COLO829 (cell line): ENCODE measurements at regions not wholly inside any gene's neighbourhood (a gene's known extent, or its start where the extent isn't known, plus 50 kb on each side); places are given as distances from the start of the nearest gene placed in this dataset.
A peak's percentile ranks its signal among the peaks of the same experiment; 100 is the strongest.

ENCODE experiments used
- DNase-seq: peaks from one replicate; pipeline ENCODE4 v3.0.0; 2012; ENCODE audit warnings: low spot score

DNA sequence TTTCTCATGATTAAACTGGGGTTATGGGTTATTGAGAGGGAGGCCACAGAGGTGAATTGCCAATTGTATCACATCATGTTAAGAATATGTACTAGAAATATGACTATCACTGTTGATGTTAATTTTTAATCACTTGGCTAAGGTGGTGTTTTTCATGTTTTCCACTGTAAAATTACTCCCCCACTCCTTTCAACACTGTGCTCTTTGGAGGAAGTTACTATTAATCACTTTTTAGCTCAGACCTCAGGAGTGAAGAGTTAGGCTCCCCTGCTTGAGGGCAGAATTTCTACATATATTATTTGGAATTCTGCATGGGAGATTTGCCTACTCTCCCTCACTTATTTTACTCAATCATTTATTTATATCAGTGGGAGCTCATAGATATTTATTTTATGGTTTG lies 76.0 kb upstream of the OSR1 start:
- DNase-seq: no peak

DNA sequence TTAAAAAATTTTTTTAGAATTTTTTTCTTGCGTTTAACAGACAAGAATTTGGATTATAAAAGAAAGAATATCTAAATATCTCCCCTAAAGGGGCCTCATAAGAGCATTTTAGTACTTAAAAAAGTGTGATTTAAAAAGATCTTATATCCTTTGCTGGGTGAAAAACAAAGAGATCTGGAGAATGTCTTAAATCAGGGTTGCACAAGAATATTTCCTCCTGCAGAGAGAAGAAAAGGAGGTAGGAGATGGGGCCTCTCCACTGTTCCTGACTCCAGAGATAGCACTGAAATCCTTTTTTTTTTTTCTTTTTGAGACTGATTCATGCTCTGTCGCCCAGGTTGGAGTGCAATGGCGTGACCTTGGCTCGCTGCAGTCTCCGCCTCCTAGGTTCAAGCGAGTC lies 68.5 kb upstream of the OSR1 start:
- no peak for DNase-seq

DNA sequence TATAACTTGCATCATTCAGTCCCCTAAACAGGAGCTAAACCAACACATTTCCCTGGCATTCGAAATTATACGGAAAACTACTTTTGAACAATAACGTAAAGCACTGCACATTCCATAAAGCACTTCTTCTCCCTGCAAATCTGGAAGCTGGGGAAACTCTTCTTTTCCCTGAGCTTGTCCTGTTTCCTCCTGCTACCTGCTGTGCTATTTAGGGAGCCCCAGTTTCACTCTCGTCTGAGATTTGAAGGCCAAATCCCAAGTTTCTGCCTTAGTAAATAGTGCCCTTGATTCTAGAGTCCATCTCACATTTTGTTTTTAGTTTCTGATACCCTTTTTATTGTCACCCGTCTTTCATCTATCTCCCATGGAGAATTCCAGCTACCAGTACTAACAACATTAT lies 67.7 kb upstream of the OSR1 start:
- DNase-seq: no peak

DNA sequence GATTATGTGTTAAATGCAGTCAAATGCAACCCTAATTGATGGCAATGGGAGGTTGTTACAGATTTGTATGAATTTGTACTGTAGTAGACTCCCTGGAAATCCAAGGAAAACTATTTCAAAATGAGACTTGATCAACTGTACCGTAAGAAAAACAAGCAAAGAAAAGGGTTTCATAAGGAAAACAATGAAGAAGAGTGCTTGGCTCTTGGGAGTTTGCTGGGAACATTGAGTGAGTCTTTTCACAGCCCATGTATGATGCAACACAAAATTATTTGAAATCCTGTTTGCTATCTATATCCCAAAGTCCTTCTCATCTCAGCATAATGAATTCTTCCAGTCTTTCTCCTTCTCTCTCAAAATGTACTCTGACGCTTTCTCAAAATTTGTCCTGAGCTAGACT lies 67.0 kb upstream of the OSR1 start:
- DNase-seq: no peak

DNA sequence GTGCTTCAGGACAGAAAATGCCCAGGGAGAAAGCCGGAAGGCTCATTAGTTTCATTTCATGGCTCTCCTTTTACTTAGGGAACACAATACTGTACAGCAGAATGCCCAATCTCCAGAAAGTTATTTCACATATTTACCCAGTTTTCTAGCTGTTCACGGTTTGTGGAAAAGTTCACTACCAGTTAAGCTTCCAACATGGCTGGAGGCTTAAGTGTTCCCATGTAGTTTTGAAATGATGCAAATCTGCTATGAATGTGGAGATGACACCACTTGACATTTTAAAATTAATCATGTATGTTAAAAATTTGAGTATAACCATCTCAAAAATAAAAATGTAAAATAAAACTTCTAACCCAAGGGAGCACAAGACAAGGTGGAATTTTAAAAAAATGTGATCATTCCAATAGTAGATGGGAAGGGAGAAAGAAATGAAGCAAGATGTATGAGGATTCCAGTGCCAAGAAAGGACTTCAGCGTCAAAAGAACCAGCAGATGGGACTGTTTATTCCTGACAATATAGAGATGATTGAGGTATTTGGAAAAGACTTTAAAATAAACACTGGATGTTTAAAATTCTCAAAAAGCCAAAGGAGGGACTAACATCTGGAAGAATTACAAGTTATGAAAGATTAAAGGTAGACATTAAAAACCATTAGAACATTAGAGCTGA lies 60.9 kb upstream of the OSR1 start:
- no peak for DNase-seq

DNA sequence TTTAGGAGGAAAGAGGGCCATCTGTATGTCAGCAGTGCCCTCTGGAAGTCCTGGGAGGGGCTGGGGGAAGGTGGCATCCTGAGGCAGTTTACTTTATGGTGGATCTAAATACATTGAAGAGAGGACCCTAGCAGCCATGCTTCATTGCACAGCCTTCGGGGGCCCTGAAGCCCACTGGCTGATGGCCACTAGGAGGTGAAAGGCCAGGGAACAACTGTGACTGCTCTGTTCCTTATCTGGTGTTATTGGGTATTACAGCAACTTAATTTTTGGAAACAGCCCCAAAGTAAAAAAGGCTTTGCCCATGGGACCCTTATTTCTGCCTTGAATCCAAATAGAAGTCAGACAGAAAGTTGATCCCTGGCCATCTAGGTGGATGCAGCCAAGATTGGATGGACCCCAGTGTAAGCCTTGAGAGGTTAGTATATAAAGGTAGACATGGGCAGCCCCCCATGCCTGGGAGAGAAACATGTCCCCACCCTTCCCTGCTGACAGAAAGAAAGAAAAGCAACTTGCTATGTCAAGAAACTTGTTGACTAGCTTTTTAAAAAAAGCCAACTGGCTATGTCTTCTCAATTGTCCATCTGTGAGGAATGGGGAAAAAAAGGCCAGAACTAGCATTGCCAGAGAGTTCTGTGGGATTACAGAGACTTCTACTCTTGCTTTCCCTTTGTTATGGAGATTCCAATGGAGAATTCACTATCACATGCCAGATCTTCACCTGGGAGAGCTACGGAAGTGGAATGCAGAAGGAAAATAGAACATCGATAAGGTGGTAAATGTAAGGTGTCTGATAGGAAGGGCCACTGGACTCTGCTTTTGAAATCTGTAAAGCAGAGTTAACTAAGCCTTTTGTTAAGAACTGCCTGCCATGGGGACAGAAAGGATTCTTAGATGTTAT lies 58.6 kb upstream of the OSR1 start:
- no peak for DNase-seq

DNA sequence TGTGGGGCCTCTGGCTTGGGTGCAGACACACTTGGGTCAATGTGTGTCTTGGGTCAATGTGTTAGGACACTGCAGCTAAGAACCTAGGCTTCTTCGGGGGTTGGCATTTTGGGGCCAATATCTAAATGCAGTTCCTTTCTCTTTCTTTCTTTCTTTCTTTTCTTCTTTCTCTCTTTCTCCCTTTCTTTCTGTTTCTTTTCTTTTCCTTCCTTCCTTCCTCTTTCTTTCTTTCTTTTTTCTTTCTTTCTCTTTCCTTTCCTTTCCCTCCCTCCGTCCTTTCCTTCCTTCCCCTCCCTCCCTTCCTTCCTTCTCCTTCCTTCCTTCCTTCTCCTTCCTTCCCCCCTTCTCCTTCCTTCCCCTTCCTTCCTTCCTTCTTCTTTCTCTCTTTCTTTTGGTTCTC lies 57.7 kb upstream of the OSR1 start:
- no peak for DNase-seq

DNA sequence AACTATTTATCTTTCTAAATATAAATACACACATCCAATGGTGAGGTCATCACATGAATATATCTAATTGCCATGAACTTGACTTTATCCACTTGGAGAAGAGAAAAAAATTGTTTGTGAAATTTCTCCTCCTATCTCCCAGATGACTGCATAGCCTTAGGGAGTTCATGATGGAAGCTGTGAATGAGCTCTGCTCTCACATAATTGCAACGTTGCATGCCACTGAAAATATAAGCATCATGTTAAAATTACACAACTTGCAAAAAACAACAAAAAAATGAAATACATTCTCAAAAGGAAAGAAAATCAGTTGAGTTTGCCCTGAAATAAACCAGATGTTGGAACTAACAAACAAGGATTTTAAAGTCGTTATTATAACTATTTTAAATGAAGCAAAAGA lies 50.6 kb upstream of the OSR1 start:
- DNase-seq: peak; percentile 38

DNA sequence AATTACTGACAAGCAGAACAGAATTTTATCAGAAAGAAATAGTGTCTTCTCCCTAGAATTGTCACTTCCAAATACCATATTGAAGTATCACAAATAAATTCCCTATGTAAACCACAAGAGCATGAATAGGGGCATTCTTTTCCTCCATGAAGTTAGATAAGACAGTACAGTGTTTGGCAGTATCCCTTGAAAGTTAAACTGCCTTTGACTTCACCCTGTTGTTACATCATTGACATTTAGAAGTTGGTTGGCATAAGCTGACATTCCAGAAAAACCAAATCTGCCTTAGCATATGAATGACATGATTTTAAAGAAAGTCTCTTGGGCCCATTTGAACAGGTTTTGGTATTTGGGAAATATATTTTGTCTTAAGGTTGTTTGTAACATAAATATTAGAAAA lies 50.2 kb upstream of the OSR1 start:
- DNase-seq: peak; percentile 79
